CD4-positive, alpha-beta T cell (primary cell): ENCODE measurements at regions not wholly inside any gene's neighbourhood (a gene's known extent, or its start where the extent isn't known, plus 50 kb on each side); places are given as distances from the start of the nearest gene placed in this dataset.

Experiments
- ATAC-seq: fragments of 200-7000 bp; cut with Tn5 transposase; one replicate; pipeline ENCODE4 v1.10.0; 2022; ENCODE audit warnings: mild to moderate bottlenecking; ENCODE audit not compliant: poor library complexity
- CTCF ChIA-PET: fragments of 350-600 bp; sonication (Branson Sonifier 250); formaldehyde crosslinking; loops from one replicate; lab custom pipeline; 2021; ENCODE audit warnings: antibody characterized with exemption, inconsistent platforms; lab: Charles Lee
- POLR2A ChIA-PET: fragments of 350-600 bp; sonication (Branson Sonifier 250); formaldehyde crosslinking; loops from one replicate; lab custom pipeline; 2021; ENCODE audit warnings: antibody characterized with exemption, inconsistent platforms; lab: Charles Lee
- DNase-seq, 14 experiments: peaks; one replicate each; pipeline ENCODE4 v3.0.0-alpha.2; 2013 to 2020; ENCODE audit warnings: mixed read lengths in 2 of 14
- H3K27ac ChIP-seq, 2 donors: one replicate each; pipeline versions ENCODE4 v1.5.1 to v1.7.0; 2013; ENCODE audit warnings: low read length in 2 of 2, low read depth in 1 of 2, mild to moderate bottlenecking in 1 of 2
- H3K27me3 ChIP-seq, 2 experiments: 1 replicate in 1 of 2; 2 replicates in 1 of 2; pipeline versions ENCODE4 v1.6.1 to v1.7.0; 2013; ENCODE audit warnings: low read length in 2 of 2, control low read depth in 1 of 2, mild to moderate bottlenecking in 1 of 2, moderate library complexity in 1 of 2; ENCODE audit not compliant: insufficient read depth in 2 of 2, control insufficient read depth in 1 of 2
- H3K36me3 ChIP-seq: one replicate; pipeline ENCODE4 v1.6.1; 2013; ENCODE audit warnings: low read length, control low read depth; ENCODE audit not compliant: insufficient read depth
- H3K4me1 ChIP-seq: one replicate; pipeline ENCODE4 v1.6.1; 2013; ENCODE audit warnings: low read length, control low read depth; ENCODE audit not compliant: insufficient read depth
- H3K4me3 ChIP-seq: one replicate; pipeline ENCODE4 v1.5.1; 2013; ENCODE audit warnings: mild to moderate bottlenecking, low read length, moderate library complexity
- H3K9me3 ChIP-seq, 2 experiments: 1 replicate in 1 of 2; 2 replicates in 1 of 2; pipeline versions ENCODE4 v1.6.1 to v1.7.0; 2013; ENCODE audit warnings: low read length in 2 of 2, mild to moderate bottlenecking in 2 of 2, control low read depth in 1 of 2, moderate library complexity in 1 of 2; ENCODE audit not compliant: control insufficient read depth in 1 of 2, insufficient read depth in 1 of 2
- H3K27ac Mint-ChIP-seq: one replicate; pipeline ENCODE4 v1.8.0; 2020; ENCODE audit warnings: mixed read lengths
- H3K27me3 Mint-ChIP-seq: one replicate; pipeline ENCODE4 v1.8.0; 2021; ENCODE audit warnings: mixed read lengths
- H3K36me3 Mint-ChIP-seq: one replicate; pipeline ENCODE4 v1.8.0; 2021; ENCODE audit warnings: low read depth, mixed read lengths
- H3K4me1 Mint-ChIP-seq: one replicate; pipeline ENCODE4 v1.8.0; 2021; ENCODE audit warnings: low read depth, mixed read lengths
- H3K4me3 Mint-ChIP-seq: one replicate; pipeline ENCODE4 v1.8.0; 2020; ENCODE audit warnings: mild to moderate bottlenecking, mixed read lengths
- H3K9me3 Mint-ChIP-seq: one replicate; pipeline ENCODE4 v1.8.0; 2020; ENCODE audit warnings: mixed read lengths
- intact Hi-C, 2 experiments: fragments of 100-400 bp; cut with DNase I in 1 of 2; cut with micrococcal nuclease in 1 of 2; formaldehyde crosslinking; loops; one replicate each; pipeline versions ENCODE4 v1.15.1 to v1.9.0; 2023 to 2025; cut with DNase I, micrococcal nuclease
- TF ChIP-seq, protein P1 (sequence below): fragments of 200-600 bp; IDR thresholded peaks from one replicate; pipeline ENCODE4 v1.8.0; 2022; ENCODE audit warnings: antibody characterized with exemption, mild to moderate bottlenecking

DNA sequence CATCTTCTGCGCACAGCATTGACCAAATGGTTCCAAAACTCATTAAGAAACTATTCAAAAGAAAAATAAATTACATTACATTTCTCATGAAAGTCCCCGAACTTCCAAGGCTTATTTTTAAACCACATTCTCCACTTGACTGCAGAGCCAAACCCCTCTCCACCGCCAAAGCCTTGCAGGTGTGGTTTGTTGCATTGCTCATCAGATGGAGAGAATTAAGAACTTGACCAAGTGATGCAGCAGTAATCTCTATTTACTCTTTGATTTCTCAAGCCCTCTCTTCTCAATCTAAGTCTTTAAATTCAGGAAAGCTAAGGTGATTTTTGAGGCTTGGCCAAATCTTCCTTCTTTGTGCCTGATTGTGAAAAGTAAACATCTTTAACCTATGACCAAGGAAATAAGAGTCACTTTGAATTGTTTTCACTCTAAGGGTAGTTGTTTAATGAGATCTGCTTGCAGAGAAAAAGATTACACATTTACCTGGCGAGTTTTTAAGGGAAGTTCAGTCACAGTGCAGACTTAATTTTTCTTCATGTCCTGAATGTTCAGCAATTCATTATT is 290.5 kb upstream of the ITGA1 start:
- POLR2A ChIA-PET, result no interaction called here

DNA sequence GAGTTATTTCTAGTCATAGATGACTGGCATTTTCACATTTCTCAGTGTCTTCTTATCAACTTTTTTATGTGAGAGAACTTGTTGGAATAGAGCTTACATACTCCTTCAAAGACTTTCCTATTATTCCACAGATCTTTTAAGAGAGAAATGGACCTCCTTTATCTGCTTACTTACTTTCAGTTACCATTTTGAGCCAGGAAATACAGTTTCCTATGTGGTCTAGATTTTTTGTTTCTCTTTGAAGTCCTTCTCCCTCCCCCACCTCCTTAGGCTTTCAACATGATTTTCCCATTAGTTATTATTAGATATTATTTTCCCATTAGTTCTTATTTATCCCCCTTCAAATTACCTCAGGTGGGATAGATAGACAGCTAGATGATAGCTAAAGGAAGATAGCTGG is 289.1 kb upstream of the ITGA1 start:
- H3K9me3 ChIP-seq, result no peaks in the 10 kb centered on the region
- H3K4me1 Mint-ChIP-seq, result no peaks in the 10 kb centered on the region
- H3K36me3 ChIP-seq, result no peaks in the 10 kb centered on the region
- no peaks in the 10 kb centered on the region for H3K36me3 Mint-ChIP-seq
- no peak overlapping the region for H3K4me3 ChIP-seq
- H3K4me1 ChIP-seq, result no peaks in the 10 kb centered on the region
- DNase-seq, result no peak
- intact Hi-C loops, result no loop called here
- H3K27me3 Mint-ChIP-seq, result no peaks in the 10 kb centered on the region
- TF ChIP-seq, protein P1, sequence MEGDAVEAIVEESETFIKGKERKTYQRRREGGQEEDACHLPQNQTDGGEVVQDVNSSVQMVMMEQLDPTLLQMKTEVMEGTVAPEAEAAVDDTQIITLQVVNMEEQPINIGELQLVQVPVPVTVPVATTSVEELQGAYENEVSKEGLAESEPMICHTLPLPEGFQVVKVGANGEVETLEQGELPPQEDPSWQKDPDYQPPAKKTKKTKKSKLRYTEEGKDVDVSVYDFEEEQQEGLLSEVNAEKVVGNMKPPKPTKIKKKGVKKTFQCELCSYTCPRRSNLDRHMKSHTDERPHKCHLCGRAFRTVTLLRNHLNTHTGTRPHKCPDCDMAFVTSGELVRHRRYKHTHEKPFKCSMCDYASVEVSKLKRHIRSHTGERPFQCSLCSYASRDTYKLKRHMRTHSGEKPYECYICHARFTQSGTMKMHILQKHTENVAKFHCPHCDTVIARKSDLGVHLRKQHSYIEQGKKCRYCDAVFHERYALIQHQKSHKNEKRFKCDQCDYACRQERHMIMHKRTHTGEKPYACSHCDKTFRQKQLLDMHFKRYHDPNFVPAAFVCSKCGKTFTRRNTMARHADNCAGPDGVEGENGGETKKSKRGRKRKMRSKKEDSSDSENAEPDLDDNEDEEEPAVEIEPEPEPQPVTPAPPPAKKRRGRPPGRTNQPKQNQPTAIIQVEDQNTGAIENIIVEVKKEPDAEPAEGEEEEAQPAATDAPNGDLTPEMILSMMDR, result no peak
- no peak overlapping the region for H3K27ac Mint-ChIP-seq
- no peak for ATAC-seq
- H3K27ac ChIP-seq, result no peak overlapping the region
- no peaks in the 10 kb centered on the region for H3K27me3 ChIP-seq
- no peak overlapping the region for H3K4me3 Mint-ChIP-seq
- H3K9me3 Mint-ChIP-seq, result no peaks in the 10 kb centered on the region
- ChIA-PET POLR2A (no interaction called here), CTCF (no interaction called here)

More for the DNA sequence above, 290.5 kb upstream of the ITGA1 start:
- H3K9me3 Mint-ChIP-seq, result no peaks in the 10 kb centered on the region
- intact Hi-C loops, result no loop called here
- Histone ChIP-seq H3K27ac (no peak overlapping the region), H3K4me3 (no peak overlapping the region), H3K27me3 (no peaks in the 10 kb centered on the region), H3K4me1 (no peaks in the 10 kb centered on the region), H3K9me3 (no peaks in the 10 kb centered on the region), H3K36me3 (no peaks in the 10 kb centered on the region)
- TF ChIP-seq, protein P1, result no peak
- CTCF ChIA-PET, result no interaction called here
- H3K27me3 Mint-ChIP-seq, result no peaks in the 10 kb centered on the region
- DNase-seq (no peak), ATAC-seq (no peak)
- H3K4me1 Mint-ChIP-seq, result no peaks in the 10 kb centered on the region
- H3K27ac Mint-ChIP-seq, result no peak overlapping the region
- no peaks in the 10 kb centered on the region for H3K36me3 Mint-ChIP-seq
- no peak overlapping the region for H3K4me3 Mint-ChIP-seq

DNA sequence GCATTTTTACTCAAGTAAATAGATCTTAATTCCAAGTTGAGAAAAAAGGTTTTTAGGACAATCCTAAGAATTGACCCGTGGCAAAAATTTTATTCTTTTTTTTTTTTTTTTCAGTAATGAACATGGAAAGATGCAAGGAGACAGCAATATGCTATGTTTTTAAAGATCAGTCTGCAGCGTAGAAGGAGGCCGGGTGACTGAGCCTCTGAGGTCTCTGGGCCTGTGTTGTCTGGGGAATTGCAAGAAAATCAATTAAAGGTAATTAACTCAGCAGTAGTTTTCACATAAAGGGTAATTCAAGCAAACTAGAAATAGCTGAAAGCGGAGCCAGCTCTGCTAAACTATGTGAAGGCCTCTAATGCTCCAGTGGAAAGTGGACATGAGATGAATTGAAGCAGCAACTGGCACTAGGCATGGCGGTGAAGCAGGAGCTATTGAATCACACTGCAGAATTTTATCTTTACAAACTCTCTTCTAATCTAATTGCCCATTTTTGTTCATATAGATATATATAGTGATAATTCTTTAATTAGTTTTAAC is 285.2 kb upstream of the ITGA1 start:
- Mint-ChIP-seq H3K27ac (no peak overlapping the region), H3K4me3 (no peak overlapping the region), H3K36me3 (no peaks in the 10 kb centered on the region), H3K9me3 (no peaks in the 10 kb centered on the region), H3K27me3 (no peaks in the 10 kb centered on the region), H3K4me1 (no peaks in the 10 kb centered on the region)
- H3K36me3 ChIP-seq, result no peaks in the 10 kb centered on the region
- ChIA-PET CTCF (no interaction called here), POLR2A (no interaction called here)
- no peaks in the 10 kb centered on the region for H3K9me3 ChIP-seq
- DNase-seq (no peak), ATAC-seq (no peak)
- intact Hi-C loops, result no loop called here
- no peak overlapping the region for H3K27ac ChIP-seq
- no peak overlapping the region for H3K4me3 ChIP-seq
- no peaks in the 10 kb centered on the region for H3K27me3 ChIP-seq
- no peaks in the 10 kb centered on the region for H3K4me1 ChIP-seq
- TF ChIP-seq, protein P1, result no peak
